Trophoblast cell (in vitro differentiated cells and primary cell): ENCODE measurements at regions not wholly inside any gene's neighbourhood (a gene's known extent, or its start where the extent isn't known, plus 50 kb on each side); places are given as distances from the start of the nearest gene placed in this dataset.
A peak's percentile ranks its signal among the peaks of the same experiment; 100 is the strongest.

Experiments used
- DNase-seq, 2 donors: peaks; one replicate each; pipeline ENCODE4 v3.0.0-alpha.2; 2016
- H2AFZ ChIP-seq: 2 replicates; pipeline ENCODE4 v1.6.1; 2013; ENCODE audit warnings: low read length, moderate library complexity, mild to moderate bottlenecking; ENCODE audit not compliant: insufficient read depth, poor library complexity
- H2AK5ac ChIP-seq: 2 replicates; pipeline ENCODE4 v1.6.1; 2013; ENCODE audit warnings: mild to moderate bottlenecking, low read length
- H2BK120ac ChIP-seq: 2 replicates; pipeline ENCODE4 v1.6.1; 2013; ENCODE audit warnings: low read length, mild to moderate bottlenecking, moderate library complexity; ENCODE audit not compliant: insufficient read depth, poor library complexity
- H2BK12ac ChIP-seq: 2 replicates; pipeline ENCODE4 v1.6.1; 2013; ENCODE audit warnings: mild to moderate bottlenecking, low read length, moderate library complexity
- H2BK5ac ChIP-seq: 2 replicates; pipeline ENCODE4 v1.6.1; 2013; ENCODE audit warnings: low read length, low read depth, moderate library complexity, mild to moderate bottlenecking; ENCODE audit not compliant: poor library complexity
- H3K14ac ChIP-seq: 2 replicates; pipeline ENCODE4 v1.6.1; 2013; ENCODE audit warnings: mild to moderate bottlenecking, low read length
- H3K18ac ChIP-seq: 2 replicates; pipeline ENCODE4 v1.6.1; 2013; ENCODE audit warnings: mild to moderate bottlenecking, low read length
- H3K23ac ChIP-seq: 2 replicates; pipeline ENCODE4 v1.6.1; 2013; ENCODE audit warnings: low read length
- H3K27ac ChIP-seq: 2 replicates; pipeline ENCODE4 v1.5.1; 2013; ENCODE audit warnings: low read depth, mild to moderate bottlenecking, inconsistent platforms, low read length, moderate library complexity
- H3K27me3 ChIP-seq: 2 replicates; pipeline ENCODE4 v1.6.1; 2013; ENCODE audit warnings: inconsistent platforms, mild to moderate bottlenecking, low read length, moderate library complexity; ENCODE audit not compliant: insufficient read depth
- H3K36me3 ChIP-seq, 2 experiments: 1 replicate in 1 of 2; 2 replicates in 1 of 2; pipeline ENCODE4 v1.6.1; 2013; ENCODE audit warnings: low read length in 2 of 2, mild to moderate bottlenecking in 2 of 2, moderate library complexity in 1 of 2; ENCODE audit not compliant: insufficient read depth in 2 of 2, control insufficient read depth in 1 of 2
- H3K4ac ChIP-seq: 2 replicates; pipeline ENCODE4 v1.6.1; 2013; ENCODE audit warnings: low read depth, mild to moderate bottlenecking, low read length, moderate library complexity
- H3K4me1 ChIP-seq, 2 experiments: 1 replicate in 1 of 2; 2 replicates in 1 of 2; pipeline ENCODE4 v1.6.1; 2013; ENCODE audit warnings: low read length in 2 of 2, mild to moderate bottlenecking in 2 of 2, moderate library complexity in 1 of 2; ENCODE audit not compliant: insufficient read depth in 2 of 2, control insufficient read depth in 1 of 2
- H3K4me2 ChIP-seq: 2 replicates; pipeline ENCODE4 v1.6.1; 2013; ENCODE audit warnings: inconsistent platforms, mild to moderate bottlenecking, low read length, moderate library complexity
- H3K4me3 ChIP-seq: 2 replicates; pipeline ENCODE4 v1.5.1; 2013; ENCODE audit warnings: mild to moderate bottlenecking, low read depth, low read length, inconsistent platforms
- H3K79me1 ChIP-seq: one replicate; pipeline ENCODE4 v1.6.1; 2013; ENCODE audit warnings: low read length
- H3K79me2 ChIP-seq: 2 replicates; pipeline ENCODE4 v1.6.1; 2013; ENCODE audit warnings: low read length, mild to moderate bottlenecking; ENCODE audit not compliant: control insufficient read depth, insufficient read depth, poor library complexity
- H3K9ac ChIP-seq: 2 replicates; pipeline ENCODE4 v1.6.1; 2013; ENCODE audit warnings: mild to moderate bottlenecking, low read length
- H3K9me3 ChIP-seq: 2 replicates; pipeline ENCODE4 v1.6.1; 2013; ENCODE audit warnings: low read depth, mild to moderate bottlenecking, control low read depth, inconsistent platforms, low read length; ENCODE audit not compliant: insufficient read depth
- H4K12ac ChIP-seq: 2 replicates; pipeline ENCODE4 v1.6.1; 2013; ENCODE audit warnings: low read depth, mild to moderate bottlenecking, low read length, moderate library complexity
- H4K8ac ChIP-seq: 2 replicates; pipeline ENCODE4 v1.6.1; 2013; ENCODE audit warnings: low read depth, mild to moderate bottlenecking, low read length, moderate library complexity
- H4K91ac ChIP-seq: one replicate; pipeline ENCODE4 v1.6.1; 2013; ENCODE audit warnings: low read depth, mild to moderate bottlenecking, low read length, moderate library complexity
- WGBS: extraction: QIAGEN DNeasy Blood & Tissue Kit; methylation state at CpG from one replicate; pipeline ENCODE4 v1.1.7; 2013; ENCODE audit warnings: missing lambda C conversion rate; ENCODE audit not compliant: insufficient read length, insufficient coverage; ENCODE audit errors: extremely low coverage; 5-methylcytosine and 5-hydroxymethylcytosine counted together

DNA sequence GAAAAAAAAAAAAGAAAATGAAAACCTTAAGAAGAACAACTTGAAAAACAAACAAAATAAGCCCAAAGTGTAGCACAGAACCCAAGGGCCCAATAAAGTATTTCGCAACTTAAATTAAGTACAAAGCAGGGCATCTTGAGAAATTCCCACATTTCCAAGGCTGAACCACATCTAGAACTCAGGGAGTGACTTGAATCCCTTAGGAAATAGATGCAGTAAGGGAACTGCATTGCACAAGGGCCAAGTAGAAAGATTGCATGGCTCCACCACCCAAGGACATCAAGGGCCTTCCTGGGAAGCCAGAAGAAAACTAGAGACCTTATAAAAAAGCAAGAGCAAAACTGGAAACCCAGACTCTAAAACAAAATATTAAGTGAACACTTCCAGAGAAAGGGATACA is 352.7 kb downstream of the CXCL12 start:
- Histone ChIP-seq H4K12ac (no peak overlapping the region), H2BK12ac (no peak overlapping the region), H3K9ac (no peak overlapping the region), H2BK5ac (no peak overlapping the region), H3K9me3 (no peaks in the 10 kb centered on the region), H2AFZ (no peak overlapping the region), H3K4me2 (no peak overlapping the region), H3K79me1 (no peaks in the 10 kb centered on the region), H3K14ac (no peak overlapping the region), H3K27me3 (no peaks in the 10 kb centered on the region), H2AK5ac (no peak overlapping the region), H3K36me3 (no peaks in the 10 kb centered on the region), H4K91ac (no peak overlapping the region), H3K27ac (no peak overlapping the region), H3K4me1 (no peaks in the 10 kb centered on the region), H3K4ac (no peak overlapping the region), H3K79me2 (no peaks in the 10 kb centered on the region), H3K18ac (no peak overlapping the region), H3K23ac (no peak overlapping the region), H4K8ac (no peak overlapping the region), H3K4me3 (no peak overlapping the region), H2BK120ac (no peak overlapping the region)
- no peak for DNase-seq
- WGBS, result no CpG with 5 or more reads among the region's 1 CpG

DNA sequence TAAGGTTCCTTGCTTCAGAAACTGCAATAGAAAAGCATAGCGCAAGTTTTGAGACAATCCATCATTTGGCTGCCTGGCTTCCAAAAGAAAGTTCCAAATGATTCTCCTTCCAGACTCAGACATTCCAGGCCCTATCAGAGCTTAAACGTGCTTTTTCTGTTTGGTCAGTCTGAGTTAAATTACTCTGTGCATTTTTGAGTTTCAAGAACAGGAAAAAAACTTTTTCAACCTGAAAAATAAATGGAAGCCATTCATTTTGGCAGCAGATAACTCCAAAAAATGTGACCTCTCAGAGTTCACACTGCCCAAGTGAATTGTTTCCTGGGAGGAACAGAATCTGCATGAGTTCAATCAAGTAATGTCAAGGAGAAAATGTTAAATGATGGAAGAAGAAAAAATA is 354.2 kb downstream of the CXCL12 start:
- no peak for DNase-seq
- Histone ChIP-seq H4K12ac (no peak overlapping the region), H3K79me2 (no peaks in the 10 kb centered on the region), H3K4me1 (no peaks in the 10 kb centered on the region), H4K8ac (no peak overlapping the region), H2BK120ac (no peak overlapping the region), H2BK12ac (no peak overlapping the region), H3K4ac (no peak overlapping the region), H3K27me3 (no peaks in the 10 kb centered on the region), H4K91ac (no peak overlapping the region), H3K9ac (no peak overlapping the region), H3K14ac (no peak overlapping the region), H3K36me3 (no peaks in the 10 kb centered on the region), H2AFZ (no peak overlapping the region), H2BK5ac (no peak overlapping the region), H2AK5ac (no peak overlapping the region), H3K4me3 (no peak overlapping the region), H3K23ac (no peak overlapping the region), H3K18ac (no peak overlapping the region), H3K4me2 (no peak overlapping the region), H3K79me1 (no peaks in the 10 kb centered on the region), H3K27ac (no peak overlapping the region), H3K9me3 (no peaks in the 10 kb centered on the region)
- WGBS, result no CpG with 5 or more reads among the region's 2 CpGs

DNA sequence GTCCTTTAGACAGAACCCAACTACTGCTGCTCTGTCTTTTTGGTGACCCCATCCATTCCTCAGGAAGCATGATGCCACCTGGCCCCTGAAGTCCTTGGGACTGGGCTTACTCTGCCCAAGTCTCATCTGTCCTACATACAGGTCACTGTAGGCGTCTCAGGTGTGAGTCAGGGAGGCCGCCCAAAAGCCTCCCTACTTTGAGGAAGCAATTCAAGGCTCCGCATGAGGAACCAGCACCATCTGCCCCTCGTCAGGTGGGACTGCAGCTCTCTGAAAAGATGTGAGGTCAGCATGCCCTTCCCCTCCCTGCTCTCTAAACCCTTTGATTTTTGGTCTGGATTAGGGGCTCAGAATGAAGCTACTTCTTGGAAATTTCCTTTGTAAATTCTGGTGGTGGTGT is 354.8 kb downstream of the CXCL12 start:
- H2BK5ac ChIP-seq, result no peak overlapping the region
- H3K4ac ChIP-seq, result no peak overlapping the region
- H3K79me1 ChIP-seq, result no peaks in the 10 kb centered on the region
- H2AFZ ChIP-seq, result no peak overlapping the region
- no peak overlapping the region for H2BK12ac ChIP-seq
- no peak overlapping the region for H3K23ac ChIP-seq
- H3K27me3 ChIP-seq, result no peaks in the 10 kb centered on the region
- H3K9ac ChIP-seq, result no peak overlapping the region
- no peak overlapping the region for H2AK5ac ChIP-seq
- no peak overlapping the region for H4K8ac ChIP-seq
- DNase-seq, result peak; percentile 20 to 54
- no CpG with 5 or more reads among the region's 4 CpGs for WGBS
- H3K4me1 ChIP-seq, result no peaks in the 10 kb centered on the region
- no peak overlapping the region for H3K4me2 ChIP-seq
- no peak overlapping the region for H4K91ac ChIP-seq
- no peak overlapping the region for H3K18ac ChIP-seq
- H3K4me3 ChIP-seq, result no peak overlapping the region
- no peak overlapping the region for H2BK120ac ChIP-seq
- no peak overlapping the region for H3K14ac ChIP-seq
- no peak overlapping the region for H4K12ac ChIP-seq
- no peaks in the 10 kb centered on the region for H3K9me3 ChIP-seq
- no peaks in the 10 kb centered on the region for H3K36me3 ChIP-seq
- no peak overlapping the region for H3K27ac ChIP-seq
- H3K79me2 ChIP-seq, result no peaks in the 10 kb centered on the region

DNA sequence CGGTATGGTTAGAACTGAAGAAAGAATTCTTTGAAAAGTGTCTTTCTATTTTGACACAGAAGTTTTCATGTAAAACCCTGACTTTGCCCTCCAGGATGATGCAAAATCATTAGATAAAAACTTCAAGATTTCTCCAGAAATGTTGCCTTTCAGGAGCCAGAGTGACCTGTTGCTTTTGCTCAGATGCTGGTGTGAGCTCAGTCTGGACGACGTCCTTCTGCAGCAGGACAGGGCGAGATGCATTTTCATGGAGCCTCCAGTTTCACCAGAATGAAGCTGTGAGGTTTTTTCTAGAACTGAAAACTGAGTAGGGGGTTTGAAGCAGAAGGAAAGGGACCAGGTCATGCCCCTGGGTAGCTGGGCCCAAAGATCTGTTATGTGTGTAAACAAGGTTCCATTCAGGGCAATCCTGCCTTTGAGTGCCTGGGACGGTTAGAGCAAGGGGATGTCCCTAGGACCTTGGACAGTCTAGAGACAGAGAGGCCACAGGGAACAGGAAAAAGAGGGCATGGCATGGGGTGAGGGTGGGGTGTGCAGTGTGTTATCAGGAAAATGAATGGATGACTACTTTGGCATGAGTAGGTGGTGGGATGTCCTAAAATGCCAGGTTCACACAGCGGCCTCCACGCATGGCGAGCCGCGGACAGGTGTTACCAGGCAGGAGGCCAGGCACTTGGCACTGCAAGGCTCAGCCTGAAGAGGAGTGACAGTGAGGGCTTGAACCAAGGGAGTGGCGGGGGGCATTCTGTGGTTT is 356.3 kb downstream of the CXCL12 start:
- Histone ChIP-seq H3K27ac (no peak overlapping the region), H3K18ac (no peak overlapping the region), H3K79me2 (no peaks in the 10 kb centered on the region), H3K36me3 (no peaks in the 10 kb centered on the region), H3K4ac (no peak overlapping the region), H2BK12ac (no peak overlapping the region), H3K4me1 (no peaks in the 10 kb centered on the region), H3K23ac (no peak overlapping the region), H3K27me3 (no peaks in the 10 kb centered on the region), H4K8ac (no peak overlapping the region), H3K4me3 (no peak overlapping the region), H2BK5ac (no peak overlapping the region), H3K14ac (no peak overlapping the region), H3K9me3 (no peaks in the 10 kb centered on the region), H4K12ac (no peak overlapping the region), H3K9ac (no peak overlapping the region), H2BK120ac (no peak overlapping the region), H3K79me1 (no peaks in the 10 kb centered on the region), H2AFZ (no peak overlapping the region), H3K4me2 (no peak overlapping the region), H2AK5ac (no peak overlapping the region), H4K91ac (no peak overlapping the region)
- no peak for DNase-seq
- no CpG with 5 or more reads among the region's 11 CpGs for WGBS
